Posterior vena cava (tissue), 2 donors: ENCODE measurements at regions not wholly inside any gene's neighbourhood (a gene's known extent, or its start where the extent isn't known, plus 50 kb on each side); places are given as distances from the start of the nearest gene placed in this dataset.
"Not testable (repeated sequence)": the region's sequence is repeated elsewhere in the genome, so short reads cannot be mapped to it uniquely, and the experiment has no call there.

Experiments used
- DNase-seq: peaks from one replicate; pipeline ENCODE4 v3.0.0-alpha.2; 2020; ENCODE audit warnings: low spot score
- intact Hi-C, 2 donors: fragments of 100-400 bp; cut with DNase I; formaldehyde crosslinking; loops; one replicate each; pipeline versions ENCODE4 v1.14.1 to v1.14.2; 2022 to 2023
- donor health status: DM: yes; HTN: yes; CAD: no.
- donor health status: DM: yes; HTN: yes; CAD: no.

DNA sequence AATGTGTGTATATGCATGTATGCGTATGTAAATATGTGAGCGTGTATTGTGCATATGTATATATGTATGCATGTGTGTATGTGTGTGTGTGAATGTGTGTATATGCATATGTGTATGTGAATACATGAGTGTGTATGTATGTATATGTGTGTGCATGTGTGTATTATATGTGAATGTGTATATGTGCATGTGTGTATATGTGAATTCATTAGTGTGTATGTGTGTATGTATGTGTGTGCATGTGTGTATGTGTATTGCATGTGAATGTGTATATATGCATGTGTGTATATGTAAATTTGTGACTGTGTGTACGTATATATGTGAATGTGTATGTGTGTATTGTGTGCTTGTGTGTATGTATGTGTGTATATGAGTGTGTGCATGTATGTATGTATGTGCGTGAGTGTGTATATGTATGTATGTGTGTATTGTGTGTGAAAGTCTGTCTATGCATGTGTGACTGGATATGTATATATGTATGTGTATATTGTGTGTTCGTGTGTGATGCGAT, 455.9 kb downstream of the TYW1 start:
- intact Hi-C loops, result no loop called here
- no peak for DNase-seq

DNA sequence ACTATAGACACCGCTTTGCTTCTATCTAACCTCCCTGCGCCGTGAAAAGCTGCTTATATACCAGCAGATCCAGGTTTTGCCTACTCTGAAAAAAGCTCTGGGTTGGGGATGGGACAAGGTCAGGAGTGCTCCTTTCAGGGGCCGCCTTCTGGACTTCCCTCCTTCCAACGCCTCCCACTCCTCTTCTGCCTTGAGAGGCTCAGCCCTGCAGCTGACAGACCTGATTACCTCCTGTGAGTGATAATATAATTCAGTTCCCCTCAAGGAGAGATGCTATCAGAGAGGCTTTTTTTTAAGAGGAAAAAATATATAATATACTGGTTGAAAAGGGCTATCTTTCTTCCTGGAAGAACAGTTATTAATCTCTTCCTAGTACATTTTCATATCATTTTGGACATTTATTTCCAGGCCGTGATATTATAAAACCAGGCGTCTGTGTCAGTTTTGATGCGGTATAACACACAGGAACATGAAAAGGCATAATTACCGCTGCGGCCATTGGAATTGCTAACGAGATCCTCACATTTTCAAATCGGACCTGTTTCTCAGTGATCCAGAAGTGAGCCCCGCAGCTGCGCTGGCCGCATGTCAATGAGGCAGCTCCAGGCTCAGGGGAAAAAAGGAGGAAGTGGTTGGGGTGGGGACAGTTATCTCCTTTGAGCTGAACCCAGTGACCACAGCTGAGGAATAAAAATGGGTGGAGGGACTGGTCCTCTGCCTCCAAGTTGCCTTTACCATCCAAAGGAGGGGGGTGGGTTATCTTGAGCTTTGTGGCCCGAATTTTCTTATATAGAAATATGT, 457.1 kb downstream of the TYW1 start:
- intact Hi-C loops, result no loop called here
- no peak for DNase-seq

DNA sequence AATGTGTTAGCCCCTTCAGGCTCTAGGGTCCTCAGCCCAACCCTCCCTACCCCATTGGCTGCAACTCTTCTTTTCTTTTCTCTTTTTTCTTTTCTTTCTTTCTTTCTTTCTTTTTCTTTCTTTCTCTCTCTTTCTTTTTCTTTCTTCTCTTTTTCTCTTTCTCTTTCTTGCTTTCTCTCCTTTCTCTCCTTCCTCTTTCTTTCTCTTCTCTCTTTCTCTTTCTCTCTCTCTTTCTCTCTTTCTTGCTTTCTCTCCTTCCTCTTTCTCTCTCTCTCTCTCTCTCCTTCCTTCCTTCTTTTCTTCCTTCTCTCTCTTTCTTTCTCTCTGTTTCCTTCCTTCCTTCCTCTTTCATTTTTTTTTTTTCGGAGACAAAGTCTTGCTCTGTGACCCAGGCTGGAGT, 458.9 kb downstream of the TYW1 start:
- intact Hi-C loops, result no loop called here
- DNase-seq, result no peak

DNA sequence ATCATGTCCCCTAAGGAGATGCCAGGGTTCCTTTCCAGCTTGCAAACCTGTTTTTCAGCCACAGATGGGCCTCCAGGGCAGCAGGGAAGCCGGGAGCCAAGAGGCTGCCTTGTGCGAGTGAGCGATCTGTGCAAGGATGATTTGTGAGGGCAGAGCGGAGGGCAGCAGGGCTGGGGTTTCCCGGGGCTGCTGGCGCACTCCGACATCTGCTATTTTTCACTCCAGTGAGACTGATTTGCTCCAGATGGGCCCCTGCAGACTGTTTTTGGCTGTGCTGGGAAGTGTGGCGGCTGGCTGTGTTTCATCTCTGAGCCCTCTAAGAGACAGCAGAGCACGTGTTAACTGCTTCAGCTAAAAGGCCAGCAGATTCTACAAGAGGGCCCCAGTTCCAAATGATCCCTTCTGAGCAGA, 466.2 kb downstream of the TYW1 start:
- intact Hi-C loops, result no loop called here
- DNase-seq, result no peak

DNA sequence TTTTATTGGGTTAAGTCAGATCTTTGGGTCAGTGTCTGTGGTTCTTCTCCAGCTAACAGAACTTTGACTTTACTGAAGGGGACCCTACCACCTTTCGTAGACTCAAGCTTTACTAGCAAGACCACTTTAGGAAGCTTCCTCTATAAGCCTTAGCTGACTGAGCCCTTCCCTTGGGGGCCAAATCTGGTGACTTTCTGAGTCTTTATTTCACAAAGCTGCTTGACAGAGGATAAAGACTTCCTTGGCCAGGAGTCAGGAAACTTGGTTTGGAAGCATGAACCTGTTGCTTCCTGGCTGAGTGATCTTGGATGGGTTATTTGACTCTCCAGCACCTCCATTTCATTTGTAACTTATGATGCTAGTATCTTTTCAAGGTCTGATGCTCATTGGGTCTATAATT, 466.7 kb downstream of the TYW1 start:
- intact Hi-C loops, result no loop called here

DNA sequence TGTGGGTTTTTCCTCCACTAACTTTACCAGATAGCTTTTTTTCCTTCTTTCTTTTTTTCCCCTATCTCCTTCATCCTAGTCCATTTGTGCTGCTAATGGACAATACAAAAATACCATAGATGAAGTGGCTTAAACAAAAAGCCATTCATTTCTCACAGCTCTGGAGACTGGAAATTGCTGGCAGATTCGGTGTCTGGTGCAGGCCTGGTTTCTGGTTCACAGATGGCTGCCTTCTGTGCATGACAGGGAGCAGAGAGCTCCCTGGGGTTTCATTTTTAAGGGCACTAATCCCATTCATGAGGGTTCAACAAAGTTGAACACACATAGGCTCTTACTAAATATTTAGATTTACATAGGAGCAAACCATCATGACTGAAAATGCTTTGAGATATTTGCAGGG, 467.4 kb downstream of the TYW1 start:
- intact Hi-C loops, result no loop called here
- DNase-seq, result no peak

More for the DNA sequence above, 466.7 kb downstream of the TYW1 start:
- no peak for DNase-seq

DNA sequence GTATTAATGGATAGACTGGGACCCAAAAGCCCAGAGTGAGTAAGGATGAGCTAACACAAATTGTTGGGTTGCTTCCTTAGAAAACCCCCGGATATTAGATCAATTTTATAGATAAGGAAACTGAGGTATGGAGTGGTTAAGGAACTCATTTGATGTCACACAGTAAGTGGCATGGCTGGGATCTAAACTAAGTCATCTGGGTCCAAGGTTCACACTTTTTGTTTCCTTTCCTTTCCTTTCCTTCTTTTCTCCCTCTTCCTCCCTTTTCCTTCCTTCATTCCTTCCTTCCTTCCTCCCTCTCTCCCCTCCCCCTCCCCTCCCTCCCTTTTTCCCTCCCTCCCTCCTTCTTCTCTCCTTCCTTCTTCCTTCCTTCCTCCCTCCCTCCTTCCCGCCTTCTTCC, 469.5 kb downstream of the TYW1 start:
- no peak for DNase-seq
- intact Hi-C loops, result no loop called here

DNA sequence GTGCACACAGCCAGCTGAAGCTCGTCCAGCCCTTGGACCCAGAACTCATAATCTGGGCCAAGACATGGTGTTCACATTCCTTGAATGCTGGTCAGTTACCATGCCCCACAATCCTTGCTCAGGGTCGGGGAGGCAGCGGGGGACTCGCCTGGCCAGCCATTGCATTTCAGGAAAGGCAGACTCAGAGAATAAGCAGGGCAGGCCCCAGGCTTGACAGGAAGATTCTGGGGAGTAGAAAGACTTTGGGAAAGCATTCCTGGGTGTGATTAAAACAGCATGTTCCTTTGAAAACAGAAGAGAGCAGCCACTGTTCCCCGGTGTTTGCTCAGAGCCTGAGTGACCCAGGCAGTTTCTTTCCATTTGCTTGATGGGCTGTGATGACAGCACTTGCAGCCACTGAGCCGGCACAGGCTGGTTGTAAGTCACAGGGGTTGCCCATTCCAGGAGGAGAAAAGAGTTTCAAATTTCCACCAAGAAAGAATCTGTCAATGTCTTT, 473.7 kb downstream of the TYW1 start:
- DNase-seq, result no peak
- intact Hi-C loops, result no loop called here

DNA sequence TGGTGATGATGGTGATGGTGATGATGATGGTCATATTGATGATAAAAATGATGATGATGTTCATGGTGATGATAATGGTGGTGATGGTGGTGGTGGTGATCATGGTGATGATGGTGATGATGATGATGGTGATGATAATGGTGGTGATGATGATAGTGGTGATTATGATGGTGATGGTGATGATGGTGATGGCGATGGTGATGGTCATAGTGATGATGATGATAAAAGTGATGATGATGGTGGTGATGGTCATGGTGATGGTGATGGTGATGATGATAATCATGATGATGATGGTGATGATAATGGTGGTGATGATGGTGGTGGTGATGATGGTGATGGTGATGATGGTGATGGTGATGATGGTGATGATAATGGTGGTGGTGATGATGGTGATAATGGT, 478.7 kb downstream of the TYW1 start:
- intact Hi-C loops, result no loop called here
- no peak for DNase-seq

DNA sequence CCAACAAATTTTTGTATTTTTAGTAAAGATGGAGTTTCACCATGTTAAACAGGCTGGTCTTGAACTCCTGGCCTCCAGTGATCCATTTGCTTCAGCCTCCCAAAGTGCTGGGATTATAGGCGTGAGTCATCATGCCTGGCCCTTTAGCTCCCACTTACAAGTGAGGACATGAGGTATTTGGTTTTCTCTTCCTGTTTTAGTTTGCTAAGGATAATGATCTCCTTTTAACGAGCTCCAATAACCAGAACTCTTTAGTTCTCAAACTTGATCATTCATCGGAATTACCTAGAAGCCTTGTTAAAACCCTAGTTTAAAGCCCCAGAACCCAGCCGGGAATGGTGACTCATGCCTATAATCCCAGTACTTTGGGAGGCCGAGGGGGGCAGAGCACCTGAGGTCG, 481.4 kb downstream of the TYW1 start:
- DNase-seq, result no peak
- intact Hi-C loops, result no loop called here

DNA sequence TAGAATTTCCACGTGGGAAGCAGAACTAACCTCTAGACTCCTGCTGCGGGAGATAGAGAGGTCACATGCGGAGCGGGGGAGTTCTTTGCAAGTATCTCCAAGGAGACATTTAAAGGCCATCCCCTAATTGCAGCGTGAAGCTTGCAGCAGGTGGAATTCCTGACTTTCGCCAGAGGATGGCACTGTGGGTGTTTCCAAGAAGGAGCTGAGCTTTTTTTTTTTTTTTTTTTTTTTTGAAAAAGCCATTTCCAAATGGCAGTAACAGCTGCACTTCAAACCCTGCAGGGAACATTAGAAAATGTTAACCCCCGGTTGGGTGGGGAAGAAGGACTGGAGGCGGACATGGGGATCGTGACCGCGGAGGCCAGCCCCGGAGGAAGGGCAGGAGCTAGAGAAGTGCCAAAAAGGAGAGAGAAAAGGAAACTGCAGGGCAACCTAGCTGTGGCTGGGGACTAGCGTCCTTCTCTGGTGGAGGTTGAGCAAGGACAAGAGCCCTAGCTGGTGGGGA, 487.7 kb downstream of the TYW1 start:
- intact Hi-C loops, result no loop called here
- DNase-seq, result no peak

DNA sequence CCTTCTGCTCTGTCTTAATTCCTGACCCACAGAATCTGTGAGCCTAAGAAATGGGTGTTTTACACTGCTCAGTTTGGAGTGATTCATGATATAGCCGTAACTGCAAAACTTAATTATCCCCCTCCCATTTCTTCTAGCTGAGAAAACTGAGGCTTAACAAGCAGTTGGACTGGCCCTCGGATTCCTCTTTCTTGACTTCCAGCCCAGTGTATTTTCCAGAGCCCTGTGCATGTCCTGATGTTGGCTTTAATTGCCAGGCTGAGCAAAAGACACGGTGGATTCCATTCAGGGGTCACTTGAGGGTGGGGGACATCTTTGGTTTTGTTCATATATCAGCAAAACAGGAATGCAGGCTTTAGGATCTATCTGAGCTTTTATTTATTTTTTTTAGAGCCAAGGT, 489.8 kb downstream of the TYW1 start:
- no peak for DNase-seq
- intact Hi-C loops, result no loop called here

DNA sequence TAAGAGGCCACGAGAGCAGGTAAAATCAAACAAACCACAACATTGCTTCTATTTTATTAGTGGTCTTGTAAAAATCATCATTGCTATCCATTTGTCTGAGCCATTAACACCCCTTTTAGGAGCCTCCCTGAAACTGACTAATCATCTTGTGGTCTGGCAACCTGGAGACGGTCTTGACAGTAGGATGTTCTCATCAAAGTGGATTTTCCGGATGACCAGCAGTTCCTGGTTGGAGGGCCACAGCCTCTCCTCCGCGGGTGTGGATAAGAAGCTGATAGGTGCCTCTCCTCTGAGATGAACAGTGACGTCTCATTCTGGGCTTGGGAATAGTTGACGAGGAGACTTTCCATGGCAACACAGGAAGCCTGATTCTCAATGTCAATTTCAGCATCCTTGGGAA, 490.7 kb downstream of the TYW1 start:
- intact Hi-C loops, result no loop called here
- DNase-seq, result no peak

DNA sequence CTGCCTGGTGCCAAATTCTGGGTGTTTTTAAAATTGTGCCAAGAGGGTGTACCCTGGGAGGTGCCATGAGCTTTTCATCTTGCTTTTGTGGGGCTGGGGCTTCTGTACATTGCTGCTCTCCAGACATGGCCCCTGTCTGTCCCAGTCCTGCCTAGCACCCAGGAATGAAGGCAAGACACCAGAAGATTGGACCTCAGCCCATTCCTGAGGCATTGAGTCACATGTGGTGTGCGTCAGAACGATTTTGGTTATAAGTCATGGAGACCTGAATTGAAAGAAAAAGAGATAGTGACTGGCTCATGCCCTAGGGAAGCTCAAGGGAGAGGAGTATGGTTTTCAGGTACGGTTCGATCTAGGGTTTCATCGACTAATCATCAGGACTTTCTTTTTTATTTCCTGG, 493.2 kb downstream of the TYW1 start:
- DNase-seq, result no peak
- intact Hi-C loops, result no loop called here

DNA sequence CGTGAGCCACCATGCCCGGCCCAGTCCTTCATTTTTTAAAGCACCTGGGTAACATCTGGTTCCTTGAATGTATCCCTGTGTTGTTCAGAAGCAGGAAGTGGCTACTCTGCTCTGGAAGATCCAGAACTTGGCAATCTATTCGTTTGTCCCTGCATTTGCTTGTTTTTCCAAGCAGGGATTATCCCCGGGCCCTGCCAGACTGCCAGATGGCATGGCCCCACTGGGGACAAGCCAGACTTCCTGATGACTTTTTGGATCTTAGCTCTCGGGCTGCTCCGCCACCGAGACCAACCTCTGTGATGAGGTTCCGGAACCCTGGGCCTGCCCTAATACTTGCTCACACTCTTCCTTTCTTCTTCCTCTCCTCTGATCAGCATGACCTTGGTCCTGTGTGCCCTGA, 496.7 kb downstream of the TYW1 start:
- intact Hi-C loops, result no loop called here
- DNase-seq, result no peak

DNA sequence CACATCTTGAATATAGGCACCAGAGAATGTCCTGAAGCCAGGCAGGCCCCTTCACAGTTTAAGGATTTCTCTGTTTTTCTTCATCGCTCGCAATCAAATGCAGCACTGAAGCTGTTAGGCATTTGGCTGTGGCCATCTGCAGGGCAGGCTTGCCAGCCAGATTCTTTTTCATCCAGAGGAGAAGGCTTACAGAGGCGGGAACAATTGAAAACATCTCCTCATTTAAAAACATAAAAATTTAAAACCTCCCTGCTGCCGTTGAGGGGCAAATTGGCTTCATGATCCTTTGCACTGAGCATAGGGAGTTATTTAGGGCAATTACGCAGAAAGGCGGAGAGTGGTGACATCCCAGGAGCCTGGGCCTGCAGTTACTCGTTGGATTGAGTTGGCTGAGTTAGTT, 500.0 kb downstream of the TYW1 start:
- no peak for DNase-seq
- intact Hi-C loops, result no loop called here

DNA sequence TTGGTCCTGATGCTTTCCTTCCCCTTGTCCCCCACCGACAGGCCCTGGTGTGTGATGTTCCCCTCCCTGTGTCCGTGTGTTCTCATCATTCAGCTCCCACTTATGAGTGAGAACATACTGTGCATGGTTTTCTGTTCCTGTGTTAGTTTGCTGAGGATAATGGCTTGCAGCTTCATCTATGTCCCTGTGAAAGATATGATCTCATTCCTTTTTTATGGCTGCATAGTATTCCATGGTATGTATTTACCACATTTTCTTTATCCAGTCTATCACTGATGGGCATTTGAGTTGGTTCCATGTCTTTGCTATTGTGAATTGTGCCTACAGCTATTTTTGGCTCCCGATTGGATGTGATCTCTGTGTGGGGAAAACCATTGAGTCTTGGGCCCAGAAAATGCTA, 501.3 kb downstream of the TYW1 start:
- intact Hi-C loops, DNase-seq: not testable (repeated sequence)

DNA sequence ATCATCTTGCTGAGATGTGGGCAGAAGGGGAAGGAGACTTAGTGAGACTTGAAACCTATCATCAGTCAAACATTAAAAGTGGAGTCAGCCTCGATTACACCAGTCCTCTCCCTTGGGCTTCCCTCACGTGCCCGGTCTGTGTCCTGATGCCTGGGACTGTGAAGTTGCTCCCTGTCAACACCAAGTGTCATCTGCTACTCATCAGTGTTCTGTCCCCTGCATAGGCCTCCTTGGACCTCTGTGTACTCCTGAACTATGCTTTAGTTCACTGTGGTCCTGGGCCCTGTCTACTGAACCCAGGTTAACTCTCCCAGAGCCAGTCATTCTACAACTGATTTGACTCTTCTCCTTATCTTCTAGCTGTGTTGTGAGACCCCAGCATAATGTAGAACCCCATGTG, 506.3 kb downstream of the TYW1 start:
- intact Hi-C loops, result no loop called here

DNA sequence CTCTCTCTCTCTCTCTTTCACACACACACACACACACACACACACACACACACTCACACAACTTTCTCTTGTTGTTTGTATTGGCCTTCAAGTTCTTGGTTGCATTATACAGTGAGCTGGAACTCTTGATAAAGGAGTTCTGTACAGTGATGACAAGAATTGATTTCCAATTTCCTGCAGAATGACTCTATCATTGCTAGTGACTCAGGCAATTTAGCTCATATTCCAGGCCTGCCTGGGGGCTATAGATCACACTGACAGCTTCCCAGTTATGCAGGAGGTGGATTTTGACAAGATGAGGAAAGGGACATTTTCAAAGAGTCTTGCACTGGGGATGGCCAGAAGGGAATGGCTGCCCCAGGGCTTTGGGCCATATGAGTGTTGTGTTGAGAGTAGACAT, 508.8 kb downstream of the TYW1 start:
- intact Hi-C loops, result no loop called here
- DNase-seq, result no peak

More for the DNA sequence above, 506.3 kb downstream of the TYW1 start:
- DNase-seq, result no peak

DNA sequence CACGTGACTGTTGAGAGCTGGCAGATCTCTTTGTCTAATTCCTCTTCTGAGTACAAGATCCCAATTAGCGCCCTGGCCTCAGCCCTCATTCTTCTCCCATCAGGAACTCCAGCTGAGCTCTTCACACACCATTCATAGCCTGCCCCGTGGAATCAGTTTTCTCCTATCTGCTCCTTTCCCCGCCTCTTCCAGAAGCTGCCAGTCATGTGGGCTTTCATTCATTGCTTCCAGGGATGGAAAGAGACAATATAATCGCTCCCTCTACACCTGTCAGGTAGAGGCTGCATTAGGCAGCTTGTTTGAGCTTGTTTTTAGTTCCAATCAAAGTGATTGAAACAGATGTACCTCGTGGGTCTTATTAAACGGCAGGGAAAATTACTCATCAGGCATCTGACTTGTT, 515.8 kb downstream of the TYW1 start:
- intact Hi-C loops, result loop anchor here in 1 of 2 donors (10.0 kb wide), 1 partner anchor 1372 kb away; no protein-coding TSS in a partner anchor
- no peak for DNase-seq

DNA sequence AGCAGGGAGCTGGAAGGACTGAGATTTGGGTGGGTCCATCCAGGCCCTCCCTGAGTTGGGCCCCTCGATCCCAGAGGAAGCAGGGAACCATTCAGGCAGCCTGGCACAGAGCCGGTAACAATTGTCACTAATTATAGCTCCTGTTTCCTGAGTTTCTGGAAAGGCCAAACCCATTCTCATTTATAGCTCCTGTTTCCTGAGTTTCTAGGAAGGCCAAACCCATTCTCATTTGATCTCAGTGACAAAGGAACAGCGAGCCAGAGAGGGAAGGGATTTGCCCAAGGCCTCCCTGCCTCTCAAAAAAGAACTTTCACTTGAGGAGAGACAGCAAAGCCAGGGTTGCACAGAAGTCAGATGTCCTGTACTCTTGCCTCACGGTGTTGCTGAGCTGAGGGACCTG, 521.9 kb downstream of the TYW1 start:
- intact Hi-C loops, result loop anchor here in 1 of 2 donors (10.0 kb wide), 1 partner anchor 1366 kb away; no protein-coding TSS in a partner anchor
- no peak for DNase-seq
